ENCODE measurements at regions not wholly inside any gene's neighbourhood (a gene's known extent, or its start where the extent isn't known, plus 50 kb on each side); places are given as distances from the start of the nearest gene placed in this dataset.

- Histone ChIP-seq H2BK20ac (ENCODE audit: low read depth, low read length) (no peak overlapping the region), H3K9me3 (ENCODE audit: control insufficient read depth, insufficient read depth, low read length) (no peaks in the 10 kb centered on the region), H3K4me2 (ENCODE audit: low read depth, low read length) (no peak overlapping the region), H3K27ac (ENCODE audit: insufficient read depth, low read length) (no peak overlapping the region), H4K20me1 (ENCODE audit: insufficient read depth, low read length) (no peaks in the 10 kb centered on the region), H2BK5ac (ENCODE audit: low read depth, low read length, poor library complexity, severe bottlenecking) (no peak overlapping the region), H3K79me1 (ENCODE audit: low read depth in 1 of 2, low read length in 2 of 2) (no peaks in the 10 kb centered on the region), H4K5ac (ENCODE audit: low read depth, low read length) (no peak overlapping the region), H3K9ac (ENCODE audit: low read depth, low read length) (no peak overlapping the region), H2AFZ (replicated peaks; ENCODE audit: low read length, poor library complexity) (no peak overlapping the region), H3K18ac (ENCODE audit: low read depth, low read length) (no peak overlapping the region), H3K4me1 (ENCODE audit: control insufficient read depth, insufficient read depth, low read length) (no peaks in the 10 kb centered on the region), H3K23ac (ENCODE audit: low read depth, low read length) (no peak overlapping the region), H3K4me3 (ENCODE audit: insufficient read depth, low read depth, low read length) (no peak overlapping the region), H2AK5ac (ENCODE audit: low read depth, low read length) (no peak overlapping the region), H3K56ac (ENCODE audit: extremely low read depth, insufficient read depth, low read length) (no peak overlapping the region), H2BK120ac (ENCODE audit: low read depth, low read length) (no peak overlapping the region), H2AK9ac (replicated peaks; ENCODE audit: low read depth, low read length, poor library complexity) (no peak overlapping the region), H3K4ac (ENCODE audit: low read depth, low read length) (no peak overlapping the region), H2BK15ac (ENCODE audit: low read depth, low read length) (no peak overlapping the region), H4K91ac (ENCODE audit: insufficient read depth, low read depth, low read length) (no peak overlapping the region), H4K8ac (ENCODE audit: low read depth in 2 of 2, low read length in 2 of 2) (no peak overlapping the region), H3K9me1 (ENCODE audit: insufficient read depth, low read length) (no peaks in the 10 kb centered on the region), H3K36me3 (ENCODE audit: control insufficient read depth, insufficient read depth, low read length) (no peaks in the 10 kb centered on the region), H3K27me3 (ENCODE audit: control insufficient read depth, insufficient read depth, low read length) (no peaks in the 10 kb centered on the region), H3K14ac (replicated peaks; ENCODE audit: low read depth, low read length) (no peak overlapping the region)
- in situ Hi-C loops (cut with MboI; ENCODE audit: low sequenced_read_pairs), result no loop called here
- DNase-seq, result no peak
- POLR2A ChIA-PET (ENCODE audit: unreplicated experiment), result no interaction called here
- TF ChIP-seq BHLHE40 (IDR thresholded peaks at IDR 0.05; ENCODE audit: low read depth, low read length) (no peak), SMC3 (IDR thresholded peaks at IDR 0.05; ENCODE audit: low read depth, low read length) (no peak), CTCF (conservative IDR thresholded peaks at IDR 0.05; ENCODE audit: low read depth, low read length) (no peak), ELK1 (IDR thresholded peaks at IDR 0.05; ENCODE audit: borderline replicate concordance, low read depth, low read length) (no peak), RCOR1 (IDR thresholded peaks at IDR 0.05; ENCODE audit: insufficient replicate concordance, low read length) (no peak), NFE2L2 (IDR thresholded peaks at IDR 0.05; ENCODE audit: low read depth, low read length) (no peak), FOS (IDR thresholded peaks at IDR 0.05; ENCODE audit: low read depth, low read length) (no peak), RAD21 (IDR thresholded peaks at IDR 0.05; ENCODE audit: low read length) (no peak), MXI1 (IDR thresholded peaks at IDR 0.05; ENCODE audit: borderline replicate concordance, low read depth, low read length) (no peak), RFX5 (IDR thresholded peaks at IDR 0.05; ENCODE audit: low read depth, low read length) (no peak), USF2 (IDR thresholded peaks at IDR 0.05; ENCODE audit: low read depth, low read length) (no peak), CHD1 (IDR thresholded peaks at IDR 0.05; ENCODE audit: low read depth, low read length) (no peak), POLR2A (IDR thresholded peaks at IDR 0.05; ENCODE audit: low read depth, low read length) (no peak), MAFK (IDR thresholded peaks at IDR 0.05; ENCODE audit: low read depth, low read length) (no peak), CEBPB (IDR thresholded peaks at IDR 0.05; ENCODE audit: low read depth, low read length) (no peak), MAZ (IDR thresholded peaks at IDR 0.05; ENCODE audit: borderline replicate concordance, low read depth, low read length) (no peak)
- dilution Hi-C loops (cut with HindIII; ENCODE audit: low sequenced_read_pairs, unreplicated experiment), result no loop called here
- CTCF ChIA-PET, result no interaction called here
- WGBS, 2 experiments (ENCODE audit: extremely low coverage in 2 of 2, insufficient read length in 1 of 2), result 20% methylated on average over 1 of the region's 2 CpGs; no CpG with 5 or more reads in 1 of the 2 experiments
- intact Hi-C loops (cut with micrococcal nuclease), result no loop called here
- BruUV-seq (replicated peaks), result no TSS peak
- ATAC-seq (ENCODE audit: low read depth), result no peak
Measured at GRCh38 chr18:34397286-34397896, 172.7 kb upstream of the NOL4 start.
